AG08396 (cell line): ENCODE measurements at regions not wholly inside any gene's neighbourhood (a gene's known extent, or its start where the extent isn't known, plus 50 kb on each side); places are given as distances from the start of the nearest gene placed in this dataset.

ENCODE experiments used
- DNase-seq: peaks from one replicate; pipeline ENCODE4 v3.0.0; 2012; ENCODE audit warnings: low spot score, mixed read lengths

DNA sequence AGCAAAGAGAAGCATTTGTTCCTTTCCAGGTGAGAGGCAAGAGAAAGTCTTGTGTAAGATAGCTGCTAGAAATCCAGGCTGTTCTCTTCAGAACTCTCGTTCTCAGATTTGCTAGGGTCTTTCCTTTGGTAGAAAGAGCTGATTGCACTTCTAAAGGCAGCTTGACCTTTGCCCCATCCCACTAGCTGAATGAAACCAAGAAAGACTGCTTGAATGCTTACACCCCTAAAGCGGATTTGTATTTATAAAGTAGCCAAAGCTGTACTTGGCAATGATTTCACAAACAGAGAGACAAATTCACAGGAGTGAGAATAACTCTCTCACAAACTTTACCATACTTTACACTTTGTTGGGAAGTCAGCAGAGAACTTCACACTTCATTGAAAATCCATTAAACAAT, 424.1 kb downstream of the TTLL7 start:
- DNase-seq: no peak

GRCh38 chr1:83573776-83574175, 425.2 kb downstream of the TTLL7 start:
- DNase-seq: no peak

- DNase-seq: no peak
Measured at GRCh38 chr1:83571536-83571935, 427.4 kb downstream of the TTLL7 start.

- DNase-seq: no peak
Measured at GRCh38 chr1:83561346-83561745, 437.6 kb downstream of the TTLL7 start.

- no peak for DNase-seq
Measured at GRCh38 chr1:83559129-83559840, 439.6 kb downstream of the TTLL7 start.

GRCh38 chr1:83555871-83556270, 443.1 kb downstream of the TTLL7 start:
- DNase-seq: no peak

DNA sequence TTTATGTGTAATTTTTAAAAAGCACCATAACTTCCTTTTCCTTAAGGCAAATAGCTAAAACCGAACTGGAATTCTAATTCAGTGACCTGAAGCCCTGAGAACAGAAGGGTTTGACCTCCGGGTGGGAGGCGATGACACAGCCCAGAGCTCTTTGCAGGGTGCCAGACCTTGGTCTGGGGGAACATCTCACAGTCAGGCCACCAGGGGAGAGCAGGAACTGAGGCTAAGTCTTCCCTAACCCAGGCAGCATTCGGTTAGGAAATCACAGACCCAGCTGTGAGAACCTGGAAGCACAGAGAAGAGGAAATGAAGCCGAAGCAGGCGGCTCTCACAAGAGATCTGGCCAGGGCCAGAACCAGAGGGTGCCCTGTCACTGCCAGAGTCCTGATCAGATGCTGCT, 444.8 kb downstream of the TTLL7 start:
- no peak for DNase-seq

- DNase-seq: no peak
Measured at GRCh38 chr1:83552820-83553219, 446.1 kb downstream of the TTLL7 start.

DNA sequence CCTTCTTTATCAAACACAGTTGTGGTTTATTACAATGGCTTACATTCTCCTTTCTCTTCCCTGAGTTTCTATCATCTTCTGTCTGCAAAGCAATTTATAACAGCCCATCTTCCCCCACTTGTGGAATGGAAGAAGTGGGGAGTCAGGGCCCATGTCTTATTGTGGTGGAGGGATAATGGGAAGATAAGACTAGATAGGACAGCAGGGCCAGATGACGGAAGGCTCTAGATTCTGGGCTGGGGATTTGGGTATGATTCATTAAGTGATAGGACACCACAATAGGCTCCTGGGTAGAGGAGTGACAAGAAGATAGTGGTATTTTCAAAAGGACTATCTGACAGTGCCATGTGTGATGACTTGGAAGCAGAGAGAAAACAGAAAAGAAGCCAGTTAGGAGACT, 450.6 kb downstream of the TTLL7 start:
- no peak for DNase-seq

DNA sequence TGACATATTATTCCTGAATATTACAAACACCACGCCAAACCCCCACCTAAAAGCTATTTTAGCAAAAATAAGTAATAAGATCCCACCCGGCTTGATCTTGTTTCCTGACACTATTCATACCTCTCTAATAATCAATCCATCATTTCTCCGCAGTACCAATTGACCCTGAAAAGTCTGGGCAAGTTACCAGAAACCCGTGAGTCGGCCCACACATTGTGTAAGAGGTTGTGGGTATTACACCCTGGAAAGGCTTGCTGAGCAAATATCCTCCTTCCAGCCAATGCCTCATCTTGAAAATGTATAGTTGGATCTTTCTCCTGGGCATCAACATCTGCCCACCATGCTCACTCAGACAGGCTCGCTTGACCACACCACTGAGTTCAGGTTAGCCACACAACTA, 451.0 kb downstream of the TTLL7 start:
- DNase-seq: no peak

- no peak for DNase-seq
Measured at GRCh38 chr1:83546874-83547273, 452.1 kb downstream of the TTLL7 start.

GRCh38 chr1:83545066-83545862, 453.7 kb downstream of the TTLL7 start:
- no peak for DNase-seq

GRCh38 chr1:83543222-83543973, 455.5 kb downstream of the TTLL7 start:
- DNase-seq: no peak

DNA sequence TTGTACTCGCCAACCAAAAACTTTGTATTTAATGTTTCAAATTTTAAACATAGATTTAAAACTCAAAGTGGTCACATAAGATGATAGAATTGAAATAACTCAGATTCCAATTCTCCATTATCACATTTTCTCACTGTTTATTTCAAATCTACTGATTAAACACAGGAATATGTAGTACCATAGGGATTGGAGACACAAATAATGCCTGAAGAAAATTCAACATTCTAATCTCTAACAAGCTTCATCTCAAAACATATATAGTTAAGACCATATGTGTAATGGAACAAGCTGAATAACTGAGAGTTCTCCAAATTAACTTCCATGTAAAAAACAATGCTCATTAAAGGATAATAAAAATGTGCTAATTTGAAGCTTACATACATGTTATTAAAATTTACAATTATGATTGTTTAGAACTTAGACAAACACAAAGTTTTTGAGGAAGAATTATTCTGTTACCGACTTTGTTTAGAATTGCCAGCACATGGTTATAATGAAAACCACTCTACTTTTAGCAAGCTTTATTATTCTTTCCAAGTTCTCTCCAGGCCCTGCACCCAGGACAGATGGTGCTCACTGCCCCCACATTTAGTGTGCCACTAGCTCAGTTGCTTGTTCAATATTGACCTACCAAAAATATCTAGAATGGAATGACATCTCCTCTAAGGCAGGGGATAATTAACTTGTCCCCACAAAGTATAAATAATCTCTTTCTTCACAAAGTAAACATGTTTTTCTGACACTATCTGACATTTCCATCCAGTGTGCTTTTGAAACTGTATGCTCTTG, 467.2 kb downstream of the TTLL7 start:
- DNase-seq: no peak

- DNase-seq: no peak
Measured at GRCh38 chr1:83530506-83530905, 468.4 kb downstream of the TTLL7 start.

DNA sequence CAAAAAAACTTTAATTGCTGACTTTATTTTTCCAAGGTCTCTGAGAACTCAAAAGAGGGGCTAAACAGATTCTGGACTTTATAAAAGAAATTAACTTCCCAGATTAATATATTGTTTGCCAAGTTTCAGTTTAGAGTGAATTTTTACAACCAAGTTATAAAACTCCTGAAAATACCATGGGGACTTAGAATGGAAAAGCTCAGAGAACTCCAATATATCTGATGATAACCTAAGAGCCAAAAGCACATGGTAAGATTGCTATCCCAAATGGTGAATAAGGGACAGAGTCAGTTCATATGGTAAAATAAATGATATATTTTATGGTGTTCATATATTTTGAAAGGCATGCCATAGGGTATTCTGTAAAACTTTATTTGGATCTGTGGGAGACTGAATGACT, 470.9 kb downstream of the TTLL7 start:
- no peak for DNase-seq

DNA sequence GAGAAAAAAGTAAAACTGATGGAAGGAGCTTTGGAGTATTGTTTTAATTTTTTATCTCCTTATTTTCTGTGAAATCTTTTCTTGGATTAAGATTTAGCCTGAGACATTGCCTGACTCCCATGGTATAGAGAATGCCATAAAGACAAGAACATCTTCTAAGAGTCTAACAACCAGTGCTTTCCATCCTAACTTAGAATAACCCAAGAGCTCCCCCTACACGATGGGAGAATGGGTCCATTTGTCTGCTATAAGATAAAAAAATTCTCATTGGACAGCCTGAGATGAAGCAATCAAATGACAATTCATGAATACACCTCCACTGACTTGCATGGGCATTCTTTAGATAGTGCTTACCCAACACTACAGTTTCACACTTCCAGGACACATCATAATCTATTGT, 478.1 kb downstream of the TTLL7 start:
- DNase-seq: no peak

DNA sequence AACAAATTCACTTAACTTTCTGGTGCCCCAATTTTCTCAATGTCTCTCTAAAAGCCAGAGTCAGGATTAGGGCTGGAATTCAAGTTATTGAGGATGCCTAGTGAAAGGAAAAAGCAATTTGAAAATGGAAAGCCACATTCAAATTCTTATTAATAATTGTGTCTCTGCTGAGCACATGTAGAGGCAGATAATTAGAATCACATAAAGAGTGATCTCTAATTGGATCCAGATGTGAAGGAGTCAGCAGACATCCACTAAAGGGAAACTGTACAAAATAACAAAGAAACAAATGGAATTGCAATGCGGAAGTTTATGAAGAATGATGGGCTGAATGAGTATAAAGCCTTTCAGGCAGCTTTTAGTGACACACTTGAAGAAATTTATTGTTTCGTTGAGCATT, 482.6 kb downstream of the TTLL7 start:
- DNase-seq: no peak

GRCh38 chr1:83515578-83516154, 483.3 kb downstream of the TTLL7 start:
- DNase-seq: no peak

- no peak for DNase-seq
Measured at GRCh38 chr1:83512373-83513193, 486.3 kb downstream of the TTLL7 start.
